ENCODE measurements at regions not wholly inside any gene's neighbourhood (a gene's known extent, or its start where the extent isn't known, plus 50 kb on each side); places are given as distances from the start of the nearest gene placed in this dataset.

DNA sequence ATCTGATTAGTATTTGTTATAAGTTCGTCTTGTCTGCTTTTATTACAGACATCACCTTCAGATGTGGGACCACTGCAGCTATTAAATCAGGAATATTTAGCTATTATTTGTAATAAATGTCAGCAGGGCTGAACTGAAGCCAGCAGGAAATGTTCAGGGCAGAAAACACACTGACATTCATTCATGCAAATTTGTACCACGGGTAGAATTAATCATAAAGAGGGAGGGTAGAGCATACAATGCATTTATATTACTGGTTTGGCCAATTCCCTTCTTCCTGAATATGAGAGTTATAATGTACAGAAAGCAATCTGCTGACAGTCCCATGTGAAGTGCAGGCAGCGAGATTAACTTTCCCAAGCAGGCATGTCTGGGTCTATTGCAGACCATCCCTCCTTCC lies 117.3 kb upstream of the NUDT12 start:
- H3K4me2 ChIP-seq, result no peak overlapping the region
- peaks cover 0 to 2% of the 10 kb centered on the region in 2 experiments; a peak in 1 of 4 replicates for H3K4me1 ChIP-seq (ENCODE audit: control insufficient read depth in 1 of 2, insufficient read depth in 2 of 2, low read depth in 1 of 2, low read length in 1 of 2)
- H3F3A ChIP-seq (replicated peaks; ENCODE audit: insufficient read depth), result no peaks in the 10 kb centered on the region
- H3K79me2 ChIP-seq (ENCODE audit: insufficient read depth), result no peaks in the 10 kb centered on the region
- H3K4me3 ChIP-seq (ENCODE audit: low read depth in 2 of 2, low read length in 1 of 2), result no peak overlapping the region
- no peak overlapping the region for H3K27ac ChIP-seq (ENCODE audit: low read depth in 2 of 2, low read length in 1 of 2)
- H3K9ac ChIP-seq, result no peak overlapping the region
- DNase-seq, result no peak
- no peak for TF ChIP-seq SMC3 (IDR thresholded peaks at IDR 0.05; ENCODE audit: low read depth, low read length)
- TF ChIP-seq RFX5 (IDR thresholded peaks at IDR 0.05; ENCODE audit: low read length), result no peak
- TF ChIP-seq, protein P1, sequence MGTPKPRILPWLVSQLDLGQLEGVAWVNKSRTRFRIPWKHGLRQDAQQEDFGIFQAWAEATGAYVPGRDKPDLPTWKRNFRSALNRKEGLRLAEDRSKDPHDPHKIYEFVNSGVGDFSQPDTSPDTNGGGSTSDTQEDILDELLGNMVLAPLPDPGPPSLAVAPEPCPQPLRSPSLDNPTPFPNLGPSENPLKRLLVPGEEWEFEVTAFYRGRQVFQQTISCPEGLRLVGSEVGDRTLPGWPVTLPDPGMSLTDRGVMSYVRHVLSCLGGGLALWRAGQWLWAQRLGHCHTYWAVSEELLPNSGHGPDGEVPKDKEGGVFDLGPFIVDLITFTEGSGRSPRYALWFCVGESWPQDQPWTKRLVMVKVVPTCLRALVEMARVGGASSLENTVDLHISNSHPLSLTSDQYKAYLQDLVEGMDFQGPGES (IDR thresholded peaks at IDR 0.05; ENCODE audit: low read depth, low read length), result no peak
- TF ChIP-seq, protein P2, sequence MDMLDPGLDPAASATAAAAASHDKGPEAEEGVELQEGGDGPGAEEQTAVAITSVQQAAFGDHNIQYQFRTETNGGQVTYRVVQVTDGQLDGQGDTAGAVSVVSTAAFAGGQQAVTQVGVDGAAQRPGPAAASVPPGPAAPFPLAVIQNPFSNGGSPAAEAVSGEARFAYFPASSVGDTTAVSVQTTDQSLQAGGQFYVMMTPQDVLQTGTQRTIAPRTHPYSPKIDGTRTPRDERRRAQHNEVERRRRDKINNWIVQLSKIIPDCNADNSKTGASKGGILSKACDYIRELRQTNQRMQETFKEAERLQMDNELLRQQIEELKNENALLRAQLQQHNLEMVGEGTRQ (IDR thresholded peaks at IDR 0.05; ENCODE audit: borderline replicate concordance, low read depth, low read length), result no peak
- no peak for TF ChIP-seq ELF1 (IDR thresholded peaks at IDR 0.05)
- TF ChIP-seq NFIC (IDR thresholded peaks at IDR 0.05; ENCODE audit: borderline replicate concordance), result no peak
- no peak for TF ChIP-seq POLR2AphosphoS5 (IDR thresholded peaks at IDR 0.05; ENCODE audit: low read depth, low read length)
- TF ChIP-seq EZH2phosphoT487 (IDR thresholded peaks at IDR 0.05; ENCODE audit: borderline replicate concordance, low read depth), result no peak
- no peak for TF ChIP-seq RAD21 (IDR thresholded peaks at IDR 0.05; ENCODE audit: low read length)
- TF ChIP-seq, protein P3, sequence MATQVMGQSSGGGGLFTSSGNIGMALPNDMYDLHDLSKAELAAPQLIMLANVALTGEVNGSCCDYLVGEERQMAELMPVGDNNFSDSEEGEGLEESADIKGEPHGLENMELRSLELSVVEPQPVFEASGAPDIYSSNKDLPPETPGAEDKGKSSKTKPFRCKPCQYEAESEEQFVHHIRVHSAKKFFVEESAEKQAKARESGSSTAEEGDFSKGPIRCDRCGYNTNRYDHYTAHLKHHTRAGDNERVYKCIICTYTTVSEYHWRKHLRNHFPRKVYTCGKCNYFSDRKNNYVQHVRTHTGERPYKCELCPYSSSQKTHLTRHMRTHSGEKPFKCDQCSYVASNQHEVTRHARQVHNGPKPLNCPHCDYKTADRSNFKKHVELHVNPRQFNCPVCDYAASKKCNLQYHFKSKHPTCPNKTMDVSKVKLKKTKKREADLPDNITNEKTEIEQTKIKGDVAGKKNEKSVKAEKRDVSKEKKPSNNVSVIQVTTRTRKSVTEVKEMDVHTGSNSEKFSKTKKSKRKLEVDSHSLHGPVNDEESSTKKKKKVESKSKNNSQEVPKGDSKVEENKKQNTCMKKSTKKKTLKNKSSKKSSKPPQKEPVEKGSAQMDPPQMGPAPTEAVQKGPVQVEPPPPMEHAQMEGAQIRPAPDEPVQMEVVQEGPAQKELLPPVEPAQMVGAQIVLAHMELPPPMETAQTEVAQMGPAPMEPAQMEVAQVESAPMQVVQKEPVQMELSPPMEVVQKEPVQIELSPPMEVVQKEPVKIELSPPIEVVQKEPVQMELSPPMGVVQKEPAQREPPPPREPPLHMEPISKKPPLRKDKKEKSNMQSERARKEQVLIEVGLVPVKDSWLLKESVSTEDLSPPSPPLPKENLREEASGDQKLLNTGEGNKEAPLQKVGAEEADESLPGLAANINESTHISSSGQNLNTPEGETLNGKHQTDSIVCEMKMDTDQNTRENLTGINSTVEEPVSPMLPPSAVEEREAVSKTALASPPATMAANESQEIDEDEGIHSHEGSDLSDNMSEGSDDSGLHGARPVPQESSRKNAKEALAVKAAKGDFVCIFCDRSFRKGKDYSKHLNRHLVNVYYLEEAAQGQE (IDR thresholded peaks at IDR 0.05; ENCODE audit: low read depth, low read length), result no peak
- TF ChIP-seq, protein P4, sequence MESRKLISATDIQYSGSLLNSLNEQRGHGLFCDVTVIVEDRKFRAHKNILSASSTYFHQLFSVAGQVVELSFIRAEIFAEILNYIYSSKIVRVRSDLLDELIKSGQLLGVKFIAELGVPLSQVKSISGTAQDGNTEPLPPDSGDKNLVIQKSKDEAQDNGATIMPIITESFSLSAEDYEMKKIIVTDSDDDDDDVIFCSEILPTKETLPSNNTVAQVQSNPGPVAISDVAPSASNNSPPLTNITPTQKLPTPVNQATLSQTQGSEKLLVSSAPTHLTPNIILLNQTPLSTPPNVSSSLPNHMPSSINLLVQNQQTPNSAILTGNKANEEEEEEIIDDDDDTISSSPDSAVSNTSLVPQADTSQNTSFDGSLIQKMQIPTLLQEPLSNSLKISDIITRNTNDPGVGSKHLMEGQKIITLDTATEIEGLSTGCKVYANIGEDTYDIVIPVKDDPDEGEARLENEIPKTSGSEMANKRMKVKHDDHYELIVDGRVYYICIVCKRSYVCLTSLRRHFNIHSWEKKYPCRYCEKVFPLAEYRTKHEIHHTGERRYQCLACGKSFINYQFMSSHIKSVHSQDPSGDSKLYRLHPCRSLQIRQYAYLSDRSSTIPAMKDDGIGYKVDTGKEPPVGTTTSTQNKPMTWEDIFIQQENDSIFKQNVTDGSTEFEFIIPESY (IDR thresholded peaks at IDR 0.05; ENCODE audit: borderline replicate concordance, low read depth), result no peak
- no peak for TF ChIP-seq GABPA (IDR thresholded peaks at IDR 0.05; ENCODE audit: low read depth)
- no peak for TF ChIP-seq TAF1 (IDR thresholded peaks at IDR 0.05; ENCODE audit: borderline replicate concordance, low read depth, low read length)
- TF ChIP-seq MXI1 (IDR thresholded peaks at IDR 0.05; ENCODE audit: low read depth, low read length), result no peak
- no peak for TF ChIP-seq TEAD4 (IDR thresholded peaks at IDR 0.05; ENCODE audit: borderline replicate concordance, insufficient read depth)
- no peak for TF ChIP-seq YY1 (IDR thresholded peaks at IDR 0.05; ENCODE audit: low read depth)
- TF ChIP-seq CHD2 (IDR thresholded peaks at IDR 0.05; ENCODE audit: low read length, partially characterized antibody), result no peak
- no peak for TF ChIP-seq JUND (IDR thresholded peaks at IDR 0.05)
- POLR2A ChIA-PET, result no interaction called here
- no peak overlapping the region for H2AFZ ChIP-seq (ENCODE audit: low read depth)
- H3K27me3 ChIP-seq (ENCODE audit: insufficient read depth), result no peaks in the 10 kb centered on the region
- WGBS (ENCODE audit: low lambda C conversion rate), result 51% methylated on average over 3 of the region's 3 CpGs
- H3K9me3 ChIP-seq, result no peaks in the 10 kb centered on the region
- no peaks in the 10 kb centered on the region for H3K36me3 ChIP-seq (replicated peaks in 1 of 2; ENCODE audit: control insufficient read depth in 1 of 2, insufficient read depth in 2 of 2, low read length in 1 of 2)
- H3K9me2 ChIP-seq, result no peaks in the 10 kb centered on the region
- no peaks in the 10 kb centered on the region for H4K20me1 ChIP-seq (ENCODE audit: insufficient read depth)
- CTCF ChIA-PET, result no interaction called here
